ENCODE measurements at regions not wholly inside any gene's neighbourhood (a gene's known extent, or its start where the extent isn't known, plus 50 kb on each side); places are given as distances from the start of the nearest gene placed in this dataset.

- ChIA-PET CTCF (no interaction called here), SMC1A (ENCODE audit: uncharacterized antibody, unreplicated experiment) (interaction anchor here (1.8 kb wide), 2 partner anchors 10 to 21 kb away, joined by 4 to 5 read pairs; no protein-coding TSS in a partner anchor), RAD21 (ENCODE audit: unreplicated experiment) (no interaction called here), POLR2A (no interaction called here)
- intact Hi-C loops (cut with micrococcal nuclease; ENCODE audit: unreplicated experiment), result no loop called here
- no peaks in the 10 kb centered on the region for H3K27me3 ChIP-seq (replicated peaks in 1 of 2; ENCODE audit: control insufficient read depth in 2 of 2, insufficient read depth in 2 of 2, low read length in 1 of 2)
- DNase-seq (ENCODE audit: low read depth, low spot score) (no peak), FAIRE-seq (no peak), ATAC-seq (no peak)
- in situ Hi-C loops (cut with MboI), result no loop called here
- H3K4me3 ChIP-seq, result no peak overlapping the region
- TF ChIP-seq, protein P1, sequence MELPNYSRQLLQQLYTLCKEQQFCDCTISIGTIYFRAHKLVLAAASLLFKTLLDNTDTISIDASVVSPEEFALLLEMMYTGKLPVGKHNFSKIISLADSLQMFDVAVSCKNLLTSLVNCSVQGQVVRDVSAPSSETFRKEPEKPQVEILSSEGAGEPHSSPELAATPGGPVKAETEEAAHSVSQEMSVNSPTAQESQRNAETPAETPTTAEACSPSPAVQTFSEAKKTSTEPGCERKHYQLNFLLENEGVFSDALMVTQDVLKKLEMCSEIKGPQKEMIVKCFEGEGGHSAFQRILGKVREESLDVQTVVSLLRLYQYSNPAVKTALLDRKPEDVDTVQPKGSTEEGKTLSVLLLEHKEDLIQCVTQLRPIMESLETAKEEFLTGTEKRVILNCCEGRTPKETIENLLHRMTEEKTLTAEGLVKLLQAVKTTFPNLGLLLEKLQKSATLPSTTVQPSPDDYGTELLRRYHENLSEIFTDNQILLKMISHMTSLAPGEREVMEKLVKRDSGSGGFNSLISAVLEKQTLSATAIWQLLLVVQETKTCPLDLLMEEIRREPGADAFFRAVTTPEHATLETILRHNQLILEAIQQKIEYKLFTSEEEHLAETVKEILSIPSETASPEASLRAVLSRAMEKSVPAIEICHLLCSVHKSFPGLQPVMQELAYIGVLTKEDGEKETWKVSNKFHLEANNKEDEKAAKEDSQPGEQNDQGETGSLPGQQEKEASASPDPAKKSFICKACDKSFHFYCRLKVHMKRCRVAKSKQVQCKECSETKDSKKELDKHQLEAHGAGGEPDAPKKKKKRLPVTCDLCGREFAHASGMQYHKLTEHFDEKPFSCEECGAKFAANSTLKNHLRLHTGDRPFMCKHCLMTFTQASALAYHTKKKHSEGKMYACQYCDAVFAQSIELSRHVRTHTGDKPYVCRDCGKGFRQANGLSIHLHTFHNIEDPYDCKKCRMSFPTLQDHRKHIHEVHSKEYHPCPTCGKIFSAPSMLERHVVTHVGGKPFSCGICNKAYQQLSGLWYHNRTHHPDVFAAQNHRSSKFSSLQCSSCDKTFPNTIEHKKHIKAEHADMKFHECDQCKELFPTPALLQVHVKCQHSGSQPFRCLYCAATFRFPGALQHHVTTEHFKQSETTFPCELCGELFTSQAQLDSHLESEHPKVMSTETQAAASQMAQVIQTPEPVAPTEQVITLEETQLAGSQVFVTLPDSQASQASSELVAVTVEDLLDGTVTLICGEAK (IDR thresholded peaks at IDR 0.05; ENCODE audit: borderline replicate concordance), result no peak
- TF ChIP-seq NR2F1 (conservative IDR thresholded peaks at IDR 0.05) (peak; percentile 42; the same call in 1 of the 2 replicates), RUNX3 (IDR thresholded peaks at IDR 0.05; ENCODE audit: low read length) (peak; percentile 54), MTA2 (IDR thresholded peaks at IDR 0.05; ENCODE audit: low read depth) (peak; percentile 35; the same call in 1 of the 2 replicates), JUNB (IDR thresholded peaks at IDR 0.05) (peak; percentile 52), ASH2L (IDR thresholded peaks at IDR 0.05; ENCODE audit: borderline replicate concordance, low read depth) (no peak)
- H3K9me3 ChIP-seq (replicated peaks; ENCODE audit: control insufficient read depth, insufficient read depth, low read length), result no peaks in the 10 kb centered on the region; the same call in 2 of the 3 replicates
- BruUV-seq (replicated peaks), result no TSS peak
- no peak overlapping the region for H3K9ac ChIP-seq (ENCODE audit: control insufficient read depth, insufficient read depth, low read length)
- 0% methylated on average over 2 of the region's 2 CpGs for WGBS (ENCODE audit: insufficient coverage, insufficient replicate concordance, low lambda C conversion rate, missing lambda C conversion rate)
- no peaks in the 10 kb centered on the region for H3K4me1 ChIP-seq (ENCODE audit: control insufficient read depth, insufficient read depth, low read length)
- H3K27ac ChIP-seq (ENCODE audit: control insufficient read depth, insufficient read depth), result no peak overlapping the region
- no peak overlapping the region for H2AFZ ChIP-seq (ENCODE audit: control insufficient read depth, low read depth, low read length)
- H3K79me2 ChIP-seq (ENCODE audit: control insufficient read depth, insufficient read depth, low read length), result no peaks in the 10 kb centered on the region
- no peaks in the 10 kb centered on the region for H3K36me3 ChIP-seq (ENCODE audit: control insufficient read depth in 2 of 2, insufficient read depth in 2 of 2, low read length in 1 of 2)
- no peaks in the 10 kb centered on the region for H4K20me1 ChIP-seq (ENCODE audit: control insufficient read depth, insufficient read depth)
- H3K4me2 ChIP-seq (ENCODE audit: control insufficient read depth, insufficient read depth), result no peak overlapping the region
These were observed 123.6 kb downstream of the ZNF248 start for GRCh38 chr10:37733822-37734221.

Measured in GM12878 (cell line).